G401 (cell line): ENCODE measurements at regions not wholly inside any gene's neighbourhood (a gene's known extent, or its start where the extent isn't known, plus 50 kb on each side); places are given as distances from the start of the nearest gene placed in this dataset.
"Not testable (repeated sequence)": the region's sequence is repeated elsewhere in the genome, so short reads cannot be mapped to it uniquely, and the experiment has no call there.

Experiments
- DNase-seq: peaks from one replicate; pipeline ENCODE4 v3.0.0-alpha.2; 2015; ENCODE audit warnings: low spot score
- in situ Hi-C: cut with HindIII; loops from 2 replicates; pipeline ENCODE4 v1.10.0; 2016; ENCODE audit warnings: low sequenced_read_pairs, mixed read lengths

GRCh38 chr16:73125850-73126524 is 78.1 kb upstream of the ZFHX3 start:
- in situ Hi-C loops, result no loop called here
- no peak for DNase-seq

- in situ Hi-C loops, result no loop called here
- no peak for DNase-seq
Observed at GRCh38 chr16:73124665-73125375, 76.9 kb upstream of the ZFHX3 start.

GRCh38 chr16:73124097-73124652 is 76.2 kb upstream of the ZFHX3 start:
- in situ Hi-C loops, result no loop called here
- DNase-seq, result no peak

GRCh38 chr16:73122604-73123391 is 74.9 kb upstream of the ZFHX3 start:
- in situ Hi-C loops, result no loop called here

DNA sequence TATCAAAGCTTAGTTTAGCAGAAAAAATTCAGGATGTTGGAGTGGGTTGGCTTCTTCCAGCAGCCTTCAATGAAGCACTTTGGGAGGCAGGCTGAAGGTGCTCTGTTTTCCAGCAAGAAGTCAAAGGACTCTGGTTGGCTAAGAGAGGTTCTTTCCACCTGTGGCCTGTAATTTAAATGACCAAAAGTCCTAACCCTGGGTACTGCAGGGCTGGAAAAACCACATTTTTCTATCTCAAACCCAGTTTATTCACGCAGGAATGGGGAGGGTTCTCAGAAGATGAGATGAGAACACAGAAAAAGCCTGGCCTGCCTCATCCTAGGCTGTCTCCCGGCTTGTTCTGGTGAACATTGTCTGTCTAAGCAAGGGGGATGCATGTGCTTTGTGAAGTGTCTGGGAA is 68.6 kb upstream of the ZFHX3 start:
- in situ Hi-C loops, result no loop called here
- DNase-seq, result no peak

More at GRCh38 chr16:73122604-73123391, 74.9 kb upstream of the ZFHX3 start:
- no peak for DNase-seq

DNA sequence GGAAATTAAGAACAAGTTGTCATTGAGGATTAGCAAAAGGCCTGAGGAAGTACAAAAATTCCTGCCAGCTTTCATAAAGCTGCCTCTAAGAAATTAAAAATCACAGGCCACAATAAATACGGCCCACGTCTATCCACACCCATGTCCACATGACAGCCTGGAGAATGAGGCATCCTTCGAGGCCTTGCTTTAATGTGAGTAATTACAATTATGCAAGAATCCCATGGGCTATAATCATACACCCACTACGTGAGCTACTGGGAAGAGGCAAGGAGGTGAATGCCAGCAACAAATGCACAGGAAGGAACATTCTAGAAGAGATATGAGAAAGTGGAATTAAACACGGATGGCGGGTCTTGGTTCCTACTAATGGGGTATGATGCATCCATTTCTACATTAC is 65.4 kb upstream of the ZFHX3 start:
- in situ Hi-C loops, result no loop called here

GRCh38 chr16:73108195-73108963 is 60.5 kb upstream of the ZFHX3 start:
- DNase-seq, result no peak
- in situ Hi-C loops, result no loop called here

More for the DNA sequence above, 65.4 kb upstream of the ZFHX3 start:
- DNase-seq, result no peak

- in situ Hi-C loops, result no loop called here
- DNase-seq, result no peak
Observed at GRCh38 chr16:73107371-73107770, 59.4 kb upstream of the ZFHX3 start.

GRCh38 chr16:73106329-73107034 is 58.6 kb upstream of the ZFHX3 start:
- no peak for DNase-seq
- in situ Hi-C loops, result no loop called here

DNA sequence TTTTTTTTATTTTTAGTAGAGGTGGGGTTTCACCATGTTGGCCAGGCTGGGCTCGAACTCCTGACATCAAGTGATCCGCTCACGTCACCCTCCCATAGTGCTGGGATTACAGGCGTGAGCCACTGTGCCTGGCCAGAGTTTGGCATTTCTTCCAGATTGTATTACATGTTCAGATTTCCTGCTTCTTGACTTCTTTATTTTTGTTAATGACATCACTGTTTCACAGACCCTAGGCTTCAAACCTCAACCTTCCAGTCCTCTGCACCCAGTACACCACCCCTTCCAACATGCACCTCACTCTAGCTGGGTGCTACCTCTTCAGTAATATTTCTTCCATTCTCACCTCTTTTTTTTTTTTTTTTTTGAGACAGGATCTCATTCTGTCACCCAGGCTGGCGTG is 53.6 kb upstream of the ZFHX3 start:
- in situ Hi-C loops, result no loop called here
- no peak for DNase-seq

DNA sequence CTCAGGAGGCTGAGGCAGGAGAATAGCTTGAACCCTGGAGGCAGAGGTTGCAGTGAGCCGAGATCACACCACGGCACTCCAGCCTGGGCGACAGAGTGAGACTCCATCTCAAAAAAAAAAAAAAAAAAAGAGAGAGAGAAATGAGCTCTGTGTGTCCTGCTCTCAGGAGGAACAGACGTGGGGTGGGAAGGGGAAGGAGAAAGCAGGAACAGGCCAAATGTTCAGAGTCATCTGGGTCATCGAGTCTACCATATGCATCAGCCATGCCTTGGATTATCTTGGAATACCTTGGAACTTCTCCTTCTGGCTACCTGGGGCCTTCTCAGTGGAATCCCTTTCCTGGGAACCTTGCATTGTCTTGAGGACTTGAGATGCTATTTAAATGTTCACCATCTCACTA is 51.7 kb upstream of the ZFHX3 start:
- in situ Hi-C loops, DNase-seq: not testable (repeated sequence)
